GM18867 (cell line): ENCODE measurements at regions not wholly inside any gene's neighbourhood (a gene's known extent, or its start where the extent isn't known, plus 50 kb on each side); places are given as distances from the start of the nearest gene placed in this dataset.
A peak's percentile ranks its signal among the peaks of the same experiment; 100 is the strongest.

Source experiments
- ATAC-seq: cut with Tn5 transposase; IDR thresholded peaks from one replicate; pipeline ENCODE4 v1.9.1; 2021; ENCODE audit warnings: mild to moderate bottlenecking, moderate library complexity; ENCODE audit not compliant: unreplicated experiment

DNA sequence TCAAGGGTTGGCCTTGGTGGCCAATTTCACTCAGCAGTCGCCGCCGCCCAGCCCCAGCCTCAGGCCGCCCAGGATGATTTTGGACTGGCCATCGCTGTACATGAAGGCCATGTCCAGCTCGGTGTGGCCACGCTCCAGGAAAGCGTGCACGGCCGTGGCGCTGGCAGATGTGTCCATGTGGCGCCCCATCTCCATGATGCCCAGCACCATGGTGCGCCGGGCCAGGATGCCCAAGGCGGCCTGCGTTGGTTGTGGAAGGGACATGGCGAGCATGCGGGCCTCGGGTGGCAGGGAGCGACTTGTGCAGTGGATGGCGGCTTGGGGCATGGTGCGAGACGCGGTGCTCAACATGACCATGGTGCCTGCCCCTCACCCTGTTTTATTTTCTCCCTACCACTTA is 55.4 kb downstream of the ZCCHC12 start:
- no peak for ATAC-seq

DNA sequence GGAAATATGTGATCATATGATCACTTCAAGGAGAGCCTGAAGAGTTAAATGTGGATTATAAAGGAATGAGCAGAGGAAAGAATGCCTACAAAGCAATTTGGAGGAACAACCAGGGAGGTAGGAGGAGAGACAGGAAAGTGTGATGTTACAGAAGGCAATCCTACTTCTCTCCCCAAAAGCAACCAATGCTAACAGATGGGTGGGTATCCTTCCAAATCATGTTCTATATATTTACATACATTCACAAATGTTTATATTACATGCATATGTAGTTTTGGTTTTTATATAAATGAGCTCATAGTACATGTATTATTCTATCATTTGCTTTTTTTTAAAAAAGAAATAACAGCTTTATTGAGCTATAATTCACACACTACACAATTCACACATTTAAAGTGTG is 56.0 kb downstream of the ZCCHC12 start:
- no peak for ATAC-seq

DNA sequence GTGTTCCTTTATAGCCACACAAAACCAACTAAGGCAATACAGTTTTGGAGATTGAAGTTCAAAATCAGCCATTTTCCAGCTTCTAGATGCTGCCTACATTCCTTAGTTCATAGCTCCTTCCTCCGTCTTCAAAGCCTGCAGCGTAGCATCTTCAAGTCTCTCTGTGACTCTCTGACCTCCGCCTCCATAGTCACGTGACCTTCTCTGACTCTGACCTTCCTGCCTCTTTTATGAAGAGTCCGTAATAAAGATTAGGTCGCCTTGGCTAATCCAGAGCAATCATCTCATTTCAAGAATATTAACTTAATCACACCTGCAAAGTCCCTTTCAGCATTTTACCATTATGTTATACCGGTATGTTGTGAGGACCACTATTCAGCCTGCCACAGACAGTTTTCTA is 60.4 kb downstream of the ZCCHC12 start:
- ATAC-seq, result no peak

DNA sequence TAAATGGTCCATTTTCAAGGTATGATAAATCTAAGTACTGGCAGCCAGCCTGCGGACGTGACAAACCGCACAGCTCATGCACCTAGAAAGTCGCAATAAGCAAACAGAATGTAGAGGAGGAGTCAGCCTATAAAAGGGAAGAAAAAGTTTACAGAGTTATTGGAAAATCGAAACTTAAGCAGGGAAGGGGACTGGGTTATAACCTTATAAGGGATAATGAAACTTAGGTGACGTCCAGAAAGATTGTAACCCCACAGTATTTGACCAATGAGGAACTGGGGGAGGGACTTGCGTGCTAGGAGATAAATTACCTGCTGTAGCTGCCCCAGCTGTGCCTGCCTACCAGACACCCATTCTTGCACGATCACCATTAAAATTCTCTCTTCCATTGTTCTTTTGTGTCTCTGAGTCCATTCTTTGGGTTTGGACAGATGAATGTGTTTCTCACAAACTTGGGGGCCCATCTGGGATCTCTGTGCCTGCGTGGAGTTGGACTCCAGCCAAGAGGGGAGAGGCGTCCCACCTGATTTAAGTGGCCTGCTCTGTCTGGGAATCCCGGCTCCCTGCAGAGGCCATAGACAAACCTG is 61.0 kb downstream of the ZCCHC12 start:
- no peak for ATAC-seq

DNA sequence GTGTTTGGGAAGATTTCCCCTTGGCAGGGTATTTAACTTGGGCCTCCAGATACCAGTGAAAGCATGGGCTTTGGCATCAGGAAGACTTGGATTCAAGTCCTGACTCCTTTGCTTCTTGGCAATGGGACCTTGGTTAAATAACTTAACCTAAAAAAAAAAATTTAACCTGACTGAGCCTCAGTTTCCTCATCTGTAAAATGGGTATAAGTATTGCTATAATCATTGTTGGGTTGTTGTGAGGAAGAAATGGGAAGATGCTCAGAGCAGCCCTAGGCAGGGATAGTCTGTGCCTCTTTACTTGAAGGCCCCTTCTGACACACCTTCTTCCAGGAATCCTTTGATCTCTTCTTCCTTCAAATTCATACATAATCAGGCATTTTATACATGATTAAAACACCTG is 70.3 kb downstream of the ZCCHC12 start:
- no peak for ATAC-seq

DNA sequence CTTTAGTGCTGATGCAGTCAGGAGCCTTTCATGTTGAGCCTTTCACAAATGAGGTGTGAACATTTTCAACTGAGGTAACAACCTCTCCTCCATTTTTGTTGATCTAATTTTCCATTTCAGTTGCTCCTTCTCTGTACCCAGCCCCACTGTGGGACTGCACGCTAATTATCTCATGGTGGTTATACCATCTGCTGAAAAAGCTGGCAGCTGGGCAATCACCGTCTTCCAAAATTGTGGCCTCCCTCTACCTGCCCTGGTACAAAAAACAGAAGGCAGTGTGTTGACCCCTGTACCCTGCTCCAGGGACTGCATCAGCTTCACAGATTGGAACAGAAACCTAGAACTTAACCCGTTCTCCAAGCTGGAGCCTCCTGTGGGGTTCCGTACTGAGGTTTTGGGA is 72.4 kb upstream of the LONRF3 start:
- no peak for ATAC-seq

DNA sequence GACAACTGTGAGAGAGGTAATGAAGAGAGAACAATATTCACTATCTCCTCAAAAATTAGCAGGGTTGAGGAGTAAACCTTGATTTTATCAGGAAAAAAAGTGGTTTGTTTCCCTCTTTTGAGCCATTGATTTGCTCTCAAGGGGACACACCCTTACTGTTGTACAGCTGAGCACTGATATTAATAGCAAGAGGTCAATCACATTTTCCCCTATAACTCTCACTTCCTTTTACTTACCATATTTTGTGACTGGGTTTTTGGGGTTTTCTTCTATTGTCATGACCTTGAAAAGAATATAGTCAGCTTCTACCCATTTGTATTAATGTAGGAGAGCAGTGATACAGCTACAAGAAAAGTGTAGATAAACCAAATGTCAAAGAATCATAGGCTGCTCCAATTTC is 70.2 kb upstream of the LONRF3 start:
- peak; percentile 85 for ATAC-seq

DNA sequence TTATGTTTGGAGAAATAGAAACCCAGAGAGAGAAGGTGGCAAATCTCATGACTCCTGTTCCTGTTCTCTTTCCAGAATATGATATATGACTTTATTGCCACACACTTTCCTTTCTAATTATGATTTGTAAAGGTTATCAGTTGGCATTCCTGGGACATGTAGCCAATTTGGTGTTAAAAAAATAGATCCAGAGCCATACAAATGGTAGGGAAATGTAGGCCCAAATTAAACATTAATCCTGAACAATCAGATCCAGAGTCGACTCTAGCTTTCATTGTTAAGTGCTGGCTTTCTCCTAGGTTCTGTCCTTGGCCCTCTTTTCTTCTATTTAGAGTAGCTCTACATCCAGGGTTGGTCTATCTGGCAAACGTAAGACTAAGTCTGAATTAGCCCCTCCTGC is 69.8 kb upstream of the LONRF3 start:
- ATAC-seq, result no peak
